ENCODE measurements at regions not wholly inside any gene's neighbourhood (a gene's known extent, or its start where the extent isn't known, plus 50 kb on each side); places are given as distances from the start of the nearest gene placed in this dataset.

DNA sequence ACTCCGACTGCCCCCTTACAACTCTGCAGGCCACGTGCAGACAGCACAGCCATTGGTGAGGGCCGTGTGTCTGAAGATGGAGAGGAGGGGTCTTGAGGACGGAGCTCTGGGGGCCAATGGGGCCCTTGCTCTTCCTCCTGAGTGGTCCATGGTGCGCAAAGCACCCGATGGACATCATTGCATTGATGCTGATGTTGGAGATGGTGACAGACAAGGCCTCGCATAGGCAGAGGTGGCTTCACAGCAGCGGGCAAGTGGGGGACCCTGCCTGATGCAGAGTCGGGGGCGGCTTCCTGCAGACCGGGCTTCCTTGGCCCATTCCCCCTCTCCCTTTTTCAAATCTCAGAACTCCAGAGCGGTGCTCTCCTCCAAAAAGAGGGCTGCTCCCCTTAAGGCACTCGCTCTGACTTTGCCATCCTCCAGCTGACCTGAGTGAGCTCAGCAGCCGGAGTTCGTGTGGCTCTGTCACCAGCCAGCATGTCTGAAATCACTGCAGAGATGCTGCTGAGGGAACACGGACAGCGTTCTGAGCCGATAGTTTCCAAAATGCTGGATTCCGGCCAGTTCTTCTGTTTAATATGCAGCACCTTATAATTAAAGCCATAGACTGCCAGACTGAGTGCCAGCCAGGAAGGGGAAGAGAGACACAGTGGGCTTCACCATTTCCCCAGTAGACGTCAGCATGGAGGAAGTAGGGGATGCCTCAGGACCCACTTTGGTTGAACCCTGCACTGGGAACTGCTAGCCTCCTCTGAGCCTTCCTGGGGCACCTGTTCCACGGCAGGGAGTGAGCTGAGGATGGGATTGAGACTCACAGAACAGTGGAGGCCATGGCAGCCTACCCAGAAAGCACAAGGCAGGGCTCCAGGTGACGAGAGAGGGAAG, 278.2 kb downstream of the BRD1 start:
- H3K36me3 Mint-ChIP-seq: peaks cover 12% of the 10 kb centered on the region
- ATAC-seq (replicated peaks in 1 of 4) (no peak), DNase-seq (no peak)
- H3K27ac Mint-ChIP-seq: no peak overlapping the region
- H3K9me3 Mint-ChIP-seq: peaks cover 0 to 10% (median 6%) of the 10 kb centered on the region in 3 donors
- peaks cover 0 to 6% (median 0%) of the 10 kb centered on the region in 3 donors for H3K4me1 Mint-ChIP-seq
- 90% methylated on average over 13 of the region's 22 CpGs for WGBS (ENCODE audit: insufficient coverage)
- Histone ChIP-seq H3K36me3 (ENCODE audit: control insufficient read depth in 2 of 2, extremely low read depth in 1 of 2, insufficient read depth in 1 of 2, low read length in 1 of 2) (peaks cover 0 to 4% of the 10 kb centered on the region in 2 donors), H3K4me1 (ENCODE audit: control insufficient read depth in 1 of 2, extremely low read depth in 1 of 2, insufficient read depth in 2 of 2, low read length in 2 of 2) (no peaks in the 10 kb centered on the region), H3K9me3 (no peaks in the 10 kb centered on the region), H3K27ac (ENCODE audit: low read length) (no peak overlapping the region), H3K4me3 (ENCODE audit: control insufficient read depth in 1 of 2, extremely low read depth in 1 of 2, low read length in 1 of 2) (no peak overlapping the region), H3K27me3 (replicated peaks in 1 of 2; ENCODE audit: control insufficient read depth in 2 of 2, extremely low read depth in 1 of 2, insufficient read depth in 2 of 2, low read length in 1 of 2) (peaks cover 0 to 15% of the 10 kb centered on the region in 2 experiments)
- H3K4me3 Mint-ChIP-seq: no peak overlapping the region
- CTCF ChIA-PET: no interaction called here
- POLR2A ChIA-PET: no interaction called here
- no peaks in the 10 kb centered on the region for H3K27me3 Mint-ChIP-seq

DNA sequence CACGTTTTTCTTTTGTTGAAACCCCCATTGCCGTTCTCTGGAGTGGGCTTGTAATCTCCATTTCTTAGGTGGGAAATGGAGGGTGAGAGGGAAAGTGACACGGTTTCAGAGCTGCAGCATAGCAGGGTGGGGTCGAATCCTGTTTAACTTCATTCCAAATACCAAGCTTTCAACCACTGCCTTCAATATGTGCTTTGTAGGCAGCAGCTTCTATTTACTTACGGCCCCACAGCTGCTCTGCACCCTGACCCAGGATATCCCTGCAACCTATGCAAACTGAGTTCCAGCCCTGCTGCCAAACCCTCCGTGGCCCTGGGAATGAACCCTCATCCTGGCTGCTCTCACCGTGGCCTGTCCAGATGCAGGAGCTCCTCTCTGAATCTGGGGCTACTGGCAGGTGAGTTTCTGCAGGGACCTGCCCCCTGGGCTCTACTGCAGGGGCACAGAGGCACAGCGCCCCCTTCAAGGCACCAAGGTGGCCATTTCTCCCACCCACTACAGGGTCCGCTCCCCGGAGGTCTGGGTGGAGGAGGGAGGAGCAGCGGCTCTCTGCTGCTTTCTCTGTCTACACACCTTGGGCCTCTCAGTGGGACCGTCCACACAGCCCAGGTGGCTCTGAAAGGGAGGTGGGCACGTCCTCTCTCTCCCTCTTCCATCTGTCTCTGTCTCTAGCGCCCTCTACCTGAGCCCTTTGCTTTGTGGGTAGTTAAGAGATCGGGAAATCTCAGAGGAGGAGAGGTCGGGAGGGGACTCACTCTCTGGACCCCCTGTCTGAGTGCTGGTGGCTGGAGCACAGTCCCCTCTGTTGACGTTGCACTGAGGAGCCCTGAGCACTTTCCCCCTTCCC, 279.1 kb downstream of the BRD1 start:
- ATAC-seq (replicated peaks in 1 of 4): no peak
- 84% methylated on average over 4 of the region's 17 CpGs for WGBS (ENCODE audit: insufficient coverage)
- Mint-ChIP-seq H3K27me3 (no peaks in the 10 kb centered on the region), H3K9me3 (peaks cover 0 to 10% (median 6%) of the 10 kb centered on the region in 3 donors), H3K27ac (no peak overlapping the region), H3K4me3 (no peak overlapping the region), H3K36me3 (peaks cover 12% of the 10 kb centered on the region), H3K4me1 (peaks cover 0 to 7% (median 0%) of the 10 kb centered on the region in 3 donors)
- no peak for DNase-seq
- ChIA-PET POLR2A (no interaction called here), CTCF (no interaction called here)
- Histone ChIP-seq H3K27ac (ENCODE audit: low read length) (no peak overlapping the region), H3K4me3 (ENCODE audit: control insufficient read depth in 1 of 2, extremely low read depth in 1 of 2, low read length in 1 of 2) (no peak overlapping the region), H3K27me3 (replicated peaks in 1 of 2; ENCODE audit: control insufficient read depth in 2 of 2, extremely low read depth in 1 of 2, insufficient read depth in 2 of 2, low read length in 1 of 2) (peaks cover 0 to 15% of the 10 kb centered on the region in 2 experiments), H3K4me1 (ENCODE audit: control insufficient read depth in 1 of 2, extremely low read depth in 1 of 2, insufficient read depth in 2 of 2, low read length in 2 of 2) (no peaks in the 10 kb centered on the region), H3K9me3 (no peaks in the 10 kb centered on the region), H3K36me3 (ENCODE audit: control insufficient read depth in 2 of 2, extremely low read depth in 1 of 2, insufficient read depth in 1 of 2, low read length in 1 of 2) (peaks cover 0 to 4% of the 10 kb centered on the region in 2 donors)

- Mint-ChIP-seq H3K27me3 (no peaks in the 10 kb centered on the region), H3K9me3 (peaks cover 0 to 10% (median 6%) of the 10 kb centered on the region in 3 donors), H3K27ac (no peak overlapping the region), H3K4me3 (no peak overlapping the region), H3K4me1 (peaks cover 0 to 9% (median 0%) of the 10 kb centered on the region in 3 donors), H3K36me3 (peaks cover 12% of the 10 kb centered on the region)
- no peak overlapping the region for H3K27ac ChIP-seq (ENCODE audit: low read length)
- peaks cover 0 to 4% of the 10 kb centered on the region in 2 donors for H3K36me3 ChIP-seq (ENCODE audit: control insufficient read depth in 2 of 2, extremely low read depth in 1 of 2, insufficient read depth in 1 of 2, low read length in 1 of 2)
- ATAC-seq (replicated peaks in 1 of 4) (no peak), DNase-seq (no peak)
- CTCF ChIA-PET: no interaction called here
- no peaks in the 10 kb centered on the region for H3K4me1 ChIP-seq (ENCODE audit: control insufficient read depth in 1 of 2, extremely low read depth in 1 of 2, insufficient read depth in 2 of 2, low read length in 2 of 2)
- peaks cover 0 to 15% of the 10 kb centered on the region in 2 experiments for H3K27me3 ChIP-seq (replicated peaks in 1 of 2; ENCODE audit: control insufficient read depth in 2 of 2, extremely low read depth in 1 of 2, insufficient read depth in 2 of 2, low read length in 1 of 2)
- 96% methylated on average over 16 of the region's 16 CpGs for WGBS (ENCODE audit: insufficient coverage)
- POLR2A ChIA-PET: no interaction called here
- no peaks in the 10 kb centered on the region for H3K9me3 ChIP-seq
- no peak overlapping the region for H3K4me3 ChIP-seq (ENCODE audit: control insufficient read depth in 1 of 2, extremely low read depth in 1 of 2, low read length in 1 of 2)
These were observed 279.9 kb downstream of the BRD1 start for GRCh38 chr22:49547751-49548239.

- Histone ChIP-seq H3K9me3 (no peaks in the 10 kb centered on the region), H3K4me1 (ENCODE audit: control insufficient read depth in 1 of 2, extremely low read depth in 1 of 2, insufficient read depth in 2 of 2, low read length in 2 of 2) (no peaks in the 10 kb centered on the region), H3K36me3 (ENCODE audit: control insufficient read depth in 2 of 2, extremely low read depth in 1 of 2, insufficient read depth in 1 of 2, low read length in 1 of 2) (peaks cover 0 to 4% of the 10 kb centered on the region in 2 donors), H3K27me3 (replicated peaks in 1 of 2; ENCODE audit: control insufficient read depth in 2 of 2, extremely low read depth in 1 of 2, insufficient read depth in 2 of 2, low read length in 1 of 2) (peaks cover 0 to 15% of the 10 kb centered on the region in 2 experiments), H3K4me3 (ENCODE audit: control insufficient read depth in 1 of 2, extremely low read depth in 1 of 2, low read length in 1 of 2) (no peak overlapping the region), H3K27ac (ENCODE audit: low read length) (no peak overlapping the region)
- Mint-ChIP-seq H3K4me1 (peaks cover 0 to 9% (median 0%) of the 10 kb centered on the region in 3 donors), H3K27me3 (no peaks in the 10 kb centered on the region), H3K27ac (no peak overlapping the region), H3K36me3 (peaks cover 12% of the 10 kb centered on the region), H3K9me3 (peaks cover 0 to 10% (median 6%) of the 10 kb centered on the region in 3 donors), H3K4me3 (no peak overlapping the region)
- ChIA-PET CTCF (no interaction called here), POLR2A (no interaction called here)
- ATAC-seq (replicated peaks in 1 of 4) (no peak), DNase-seq (no peak)
- WGBS (ENCODE audit: insufficient coverage): 91% methylated on average over 15 of the region's 16 CpGs
These were observed 280.7 kb downstream of the BRD1 start for GRCh38 chr22:49546811-49547585.

- H3K4me1 Mint-ChIP-seq: peaks cover 0 to 7% (median 0%) of the 10 kb centered on the region in 3 donors
- ATAC-seq (replicated peaks in 1 of 4): no peak
- CTCF ChIA-PET: no interaction called here
These were observed 282.1 kb downstream of the BRD1 start for GRCh38 chr22:49545606-49546005.

DNA sequence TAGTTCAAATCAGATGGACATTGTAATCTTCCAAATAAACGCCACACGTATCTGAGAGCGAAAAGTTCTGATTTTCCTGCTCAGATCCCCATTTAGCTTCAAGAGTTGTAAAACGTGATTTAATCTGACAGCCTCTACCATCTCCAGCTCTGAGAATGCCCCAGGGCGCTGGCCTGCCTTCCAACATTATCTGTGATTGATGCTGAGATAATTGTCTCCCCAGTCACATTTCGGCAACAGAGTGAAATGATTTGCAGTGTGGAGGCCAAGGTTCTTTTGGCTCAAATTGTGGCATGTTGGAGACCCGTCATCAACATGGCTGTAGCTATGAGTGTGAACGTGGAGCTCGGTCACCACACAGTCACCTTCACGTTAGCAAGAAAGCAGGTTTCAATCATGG, 283.4 kb downstream of the BRD1 start:
- 92% methylated on average over 5 of the region's 10 CpGs for WGBS (ENCODE audit: insufficient coverage)
- CTCF ChIA-PET: no interaction called here

More at GRCh38 chr22:49545606-49546005, 282.1 kb downstream of the BRD1 start:
- Histone ChIP-seq H3K4me3 (ENCODE audit: control insufficient read depth in 1 of 2, extremely low read depth in 1 of 2, low read length in 1 of 2) (no peak overlapping the region), H3K27ac (ENCODE audit: low read length) (no peak overlapping the region), H3K9me3 (no peaks in the 10 kb centered on the region), H3K36me3 (ENCODE audit: control insufficient read depth in 2 of 2, extremely low read depth in 1 of 2, insufficient read depth in 1 of 2, low read length in 1 of 2) (peaks cover 0 to under 1% of the 10 kb centered on the region in 2 donors), H3K27me3 (replicated peaks in 1 of 2; ENCODE audit: control insufficient read depth in 2 of 2, extremely low read depth in 1 of 2, insufficient read depth in 2 of 2, low read length in 1 of 2) (peaks cover 0 to 4% of the 10 kb centered on the region in 2 experiments), H3K4me1 (ENCODE audit: control insufficient read depth in 1 of 2, extremely low read depth in 1 of 2, insufficient read depth in 2 of 2, low read length in 2 of 2) (no peaks in the 10 kb centered on the region)
- H3K27ac Mint-ChIP-seq: no peak overlapping the region
- POLR2A ChIA-PET: no interaction called here
- DNase-seq: no peak
- peaks cover 0 to 4% (median 4%) of the 10 kb centered on the region in 3 donors for H3K9me3 Mint-ChIP-seq
- H3K27me3 Mint-ChIP-seq: no peaks in the 10 kb centered on the region
- H3K4me3 Mint-ChIP-seq: no peak overlapping the region
- WGBS (ENCODE audit: insufficient coverage): 74% methylated on average over 8 of the region's 8 CpGs
- peaks cover 7% of the 10 kb centered on the region for H3K36me3 Mint-ChIP-seq

More for the DNA sequence above, 283.4 kb downstream of the BRD1 start:
- Histone ChIP-seq H3K27ac (ENCODE audit: low read length) (no peak overlapping the region), H3K4me3 (ENCODE audit: control insufficient read depth in 1 of 2, extremely low read depth in 1 of 2, low read length in 1 of 2) (no peak overlapping the region), H3K27me3 (replicated peaks in 1 of 2; ENCODE audit: control insufficient read depth in 2 of 2, extremely low read depth in 1 of 2, insufficient read depth in 2 of 2, low read length in 1 of 2) (peaks cover 0 to 3% of the 10 kb centered on the region in 2 experiments), H3K9me3 (no peaks in the 10 kb centered on the region), H3K4me1 (ENCODE audit: control insufficient read depth in 1 of 2, extremely low read depth in 1 of 2, insufficient read depth in 2 of 2, low read length in 2 of 2) (no peaks in the 10 kb centered on the region), H3K36me3 (ENCODE audit: control insufficient read depth in 2 of 2, extremely low read depth in 1 of 2, insufficient read depth in 1 of 2, low read length in 1 of 2) (no peaks in the 10 kb centered on the region)
- peaks cover 0 to 3% (median 0%) of the 10 kb centered on the region in 3 donors for H3K4me1 Mint-ChIP-seq
- no peaks in the 10 kb centered on the region for H3K27me3 Mint-ChIP-seq
- H3K4me3 Mint-ChIP-seq: no peak overlapping the region
- no peak overlapping the region for H3K27ac Mint-ChIP-seq
- H3K36me3 Mint-ChIP-seq: peaks cover 4% of the 10 kb centered on the region
- ATAC-seq (replicated peaks in 1 of 4): no peak
- H3K9me3 Mint-ChIP-seq: no peaks in the 10 kb centered on the region
- DNase-seq: no peak
- POLR2A ChIA-PET: no interaction called here

Data from T-cell (primary cell).